ENCODE measurements at regions not wholly inside any gene's neighbourhood (a gene's known extent, or its start where the extent isn't known, plus 50 kb on each side); places are given as distances from the start of the nearest gene placed in this dataset.

GRCh38 chr6:105503641-105504040 is 100.8 kb upstream of the PREP start:
- DNase-seq = no peak

- no peak for DNase-seq
Measured at GRCh38 chr6:105501826-105502344, 99.0 kb upstream of the PREP start.

- no peak for DNase-seq
Measured at GRCh38 chr6:105501246-105501645, 98.4 kb upstream of the PREP start.

- no peak for DNase-seq
Measured at GRCh38 chr6:105500693-105501092, 97.8 kb upstream of the PREP start.

GRCh38 chr6:105499931-105500330 is 97.0 kb upstream of the PREP start:
- no peak for DNase-seq

- no peak for DNase-seq
Measured at GRCh38 chr6:105499136-105499870, 96.4 kb upstream of the PREP start.

GRCh38 chr6:105497549-105497948 is 94.7 kb upstream of the PREP start:
- no peak for DNase-seq

GRCh38 chr6:105495515-105495914 is 92.6 kb upstream of the PREP start:
- no peak for DNase-seq

GRCh38 chr6:105494688-105495087 is 91.8 kb upstream of the PREP start:
- DNase-seq = no peak

GRCh38 chr6:105493736-105494135 is 90.9 kb upstream of the PREP start:
- DNase-seq = no peak

GRCh38 chr6:105492706-105493673 is 90.1 kb upstream of the PREP start:
- DNase-seq = no peak

GRCh38 chr6:105489216-105489530 is 86.3 kb upstream of the PREP start:
- no peak for DNase-seq

GRCh38 chr6:105488516-105489215 is 85.8 kb upstream of the PREP start:
- no peak for DNase-seq

GRCh38 chr6:105487040-105487790 is 84.3 kb upstream of the PREP start:
- DNase-seq = no peak

GRCh38 chr6:105485456-105485855 is 82.6 kb upstream of the PREP start:
- DNase-seq = no peak

- no peak for DNase-seq
Measured at GRCh38 chr6:105484238-105485161, 81.6 kb upstream of the PREP start.

GRCh38 chr6:105483492-105483891 is 80.6 kb upstream of the PREP start:
- DNase-seq = no peak

- no peak for DNase-seq
Measured at GRCh38 chr6:105482921-105483320, 80.0 kb upstream of the PREP start.

- no peak for DNase-seq
Measured at GRCh38 chr6:105482227-105482844, 79.5 kb upstream of the PREP start.

- no peak for DNase-seq
Measured at GRCh38 chr6:105476978-105477377, 74.1 kb upstream of the PREP start.

- no peak for DNase-seq
Measured at GRCh38 chr6:105474234-105474633, 71.4 kb upstream of the PREP start.

All from activated CD4-positive, CD25-positive, alpha-beta regulatory T cell treated with anti-CD3 and anti-CD28 coated beads, Interleukin-2, amount 50 U/mL, for 72 hours (primary cell).